MM.1S (cell line): ENCODE measurements at regions not wholly inside any gene's neighbourhood (a gene's known extent, or its start where the extent isn't known, plus 50 kb on each side); places are given as distances from the start of the nearest gene placed in this dataset.

ENCODE experiments used
- DNase-seq: peaks from one replicate; pipeline ENCODE4 v3.0.0-alpha.2; 2015
- H2AFZ ChIP-seq: fragments of 300-600 bp; sonication (generic); 2 replicates; pipeline ENCODE4 v1.6.0; 2016; ENCODE audit warnings: antibody characterized with exemption, low read length
- H3F3A ChIP-seq: fragments of 300-600 bp; sonication (generic); 2 replicates; pipeline ENCODE4 v1.6.1; 2016; ENCODE audit warnings: mild to moderate bottlenecking, antibody characterized with exemption, low read length, moderate library complexity, mixed read lengths; ENCODE audit not compliant: insufficient read depth
- H3K27ac ChIP-seq: fragments of 300-600 bp; sonication (generic); 2 replicates; pipeline ENCODE4 v1.5.1; 2016; ENCODE audit warnings: mild to moderate bottlenecking, low read length
- H3K27me3 ChIP-seq: fragments of 300-600 bp; sonication (generic); replicated peaks from 2 replicates; pipeline ENCODE4 v1.6.0; 2016; ENCODE audit warnings: low read length; ENCODE audit not compliant: insufficient read depth
- H3K36me3 ChIP-seq: fragments of 300-600 bp; sonication (generic); replicated peaks from 2 replicates; pipeline ENCODE4 v1.6.1; 2016; ENCODE audit warnings: mild to moderate bottlenecking, low read length, mixed read lengths; ENCODE audit not compliant: insufficient read depth
- H3K4me1 ChIP-seq: fragments of 300-600 bp; sonication (generic); 2 replicates; pipeline ENCODE4 v1.6.1; 2016; ENCODE audit warnings: low read length, mixed read lengths
- H3K4me2 ChIP-seq: fragments of 300-600 bp; sonication (generic); 2 replicates; pipeline ENCODE4 v1.6.0; 2016; ENCODE audit warnings: low read depth, low read length
- H3K4me3 ChIP-seq: fragments of 300-600 bp; sonication (generic); 2 replicates; pipeline ENCODE4 v1.5.1; 2016; ENCODE audit warnings: low read length, mixed read lengths
- H3K79me2 ChIP-seq: fragments of 300-600 bp; sonication (generic); 2 replicates; pipeline ENCODE4 v1.6.1; 2016; ENCODE audit warnings: mixed run types, low read length, mixed read lengths
- H3K9ac ChIP-seq: fragments of 300-600 bp; sonication (generic); 2 replicates; pipeline ENCODE4 v1.6.1; 2016; ENCODE audit warnings: low read length, mixed read lengths
- H3K9me2 ChIP-seq: fragments of 300-600 bp; sonication (generic); replicated peaks from 2 replicates; pipeline ENCODE4 v1.6.1; 2016; ENCODE audit warnings: mild to moderate bottlenecking, low read length, mixed read lengths; ENCODE audit not compliant: insufficient read depth
- H3K9me3 ChIP-seq: fragments of 300-600 bp; sonication (generic); replicated peaks from 2 replicates; pipeline ENCODE4 v1.6.1; 2016; ENCODE audit warnings: mild to moderate bottlenecking, low read length, mixed read lengths; ENCODE audit not compliant: insufficient read depth
- H4K20me1 ChIP-seq: fragments of 300-600 bp; sonication (generic); 2 replicates; pipeline ENCODE4 v1.6.1; 2016; ENCODE audit warnings: mild to moderate bottlenecking, low read length, moderate library complexity, mixed read lengths; ENCODE audit not compliant: insufficient read depth
- EZH2 ChIP-seq: fragments of 300-600 bp; sonication (generic); optimal IDR thresholded peaks from 2 replicates; pipeline ENCODE3; 2017; ENCODE audit warnings: low read depth, mild to moderate bottlenecking, antibody characterized with exemption, low read length, mixed read lengths
- EZH2phosphoT487 ChIP-seq: fragments of 300-600 bp; sonication (generic); IDR thresholded peaks from 2 replicates; pipeline ENCODE4 v1.6.1; 2018; ENCODE audit warnings: antibody characterized with exemption, low read length
- TF ChIP-seq, protein P1 (sequence below): fragments of 300-600 bp; sonication (generic); IDR thresholded peaks from 2 replicates; pipeline ENCODE4 v1.5.1; 2016; ENCODE audit warnings: antibody characterized with exemption, low read length, mixed read lengths

DNA sequence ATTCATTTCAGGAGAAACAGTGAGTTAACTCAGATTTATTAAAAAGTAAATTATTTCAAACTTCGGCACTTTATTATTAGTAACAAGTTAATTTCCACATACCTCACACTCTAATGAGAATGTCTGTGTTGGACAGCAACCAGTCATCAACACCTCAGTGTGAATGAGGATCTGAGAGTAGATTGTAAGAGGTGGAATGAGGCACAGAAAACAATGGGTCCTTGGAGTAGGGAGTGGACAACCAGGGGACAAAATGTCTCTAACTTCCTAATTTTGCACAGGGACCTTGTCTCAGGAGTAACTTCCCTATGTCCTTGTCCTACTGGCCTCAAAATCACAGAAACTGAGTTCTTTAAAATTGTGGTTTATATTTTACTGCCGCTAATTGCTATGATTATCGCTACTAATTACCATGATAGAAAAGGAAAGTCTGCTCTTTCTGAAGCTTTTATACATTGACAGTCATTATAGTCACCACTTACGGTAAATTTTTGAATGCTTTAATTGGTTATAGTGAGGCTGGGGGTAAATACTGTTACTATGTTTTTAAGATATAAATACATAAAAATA is 82.2 kb upstream of the LRPPRC start:
- Histone ChIP-seq H3K27ac (no peak overlapping the region), H3K27me3 (no peaks in the 10 kb centered on the region), H3K4me1 (no peaks in the 10 kb centered on the region), H2AFZ (no peak overlapping the region), H3K4me3 (no peak overlapping the region), H3K36me3 (no peaks in the 10 kb centered on the region), H3K9me3 (no peaks in the 10 kb centered on the region), H3F3A (no peaks in the 10 kb centered on the region), H3K9ac (no peak overlapping the region), H3K9me2 (no peaks in the 10 kb centered on the region), H4K20me1 (no peaks in the 10 kb centered on the region), H3K79me2 (no peaks in the 10 kb centered on the region), H3K4me2 (no peak overlapping the region)
- no peak for DNase-seq
- no peak for TF ChIP-seq EZH2
- no peak for TF ChIP-seq EZH2phosphoT487
- TF ChIP-seq, protein P1, sequence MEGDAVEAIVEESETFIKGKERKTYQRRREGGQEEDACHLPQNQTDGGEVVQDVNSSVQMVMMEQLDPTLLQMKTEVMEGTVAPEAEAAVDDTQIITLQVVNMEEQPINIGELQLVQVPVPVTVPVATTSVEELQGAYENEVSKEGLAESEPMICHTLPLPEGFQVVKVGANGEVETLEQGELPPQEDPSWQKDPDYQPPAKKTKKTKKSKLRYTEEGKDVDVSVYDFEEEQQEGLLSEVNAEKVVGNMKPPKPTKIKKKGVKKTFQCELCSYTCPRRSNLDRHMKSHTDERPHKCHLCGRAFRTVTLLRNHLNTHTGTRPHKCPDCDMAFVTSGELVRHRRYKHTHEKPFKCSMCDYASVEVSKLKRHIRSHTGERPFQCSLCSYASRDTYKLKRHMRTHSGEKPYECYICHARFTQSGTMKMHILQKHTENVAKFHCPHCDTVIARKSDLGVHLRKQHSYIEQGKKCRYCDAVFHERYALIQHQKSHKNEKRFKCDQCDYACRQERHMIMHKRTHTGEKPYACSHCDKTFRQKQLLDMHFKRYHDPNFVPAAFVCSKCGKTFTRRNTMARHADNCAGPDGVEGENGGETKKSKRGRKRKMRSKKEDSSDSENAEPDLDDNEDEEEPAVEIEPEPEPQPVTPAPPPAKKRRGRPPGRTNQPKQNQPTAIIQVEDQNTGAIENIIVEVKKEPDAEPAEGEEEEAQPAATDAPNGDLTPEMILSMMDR, result no peak

- no peak overlapping the region for H3K9ac ChIP-seq
Observed at GRCh38 chr2:44079686-44080085, 83.9 kb upstream of the LRPPRC start.

DNA sequence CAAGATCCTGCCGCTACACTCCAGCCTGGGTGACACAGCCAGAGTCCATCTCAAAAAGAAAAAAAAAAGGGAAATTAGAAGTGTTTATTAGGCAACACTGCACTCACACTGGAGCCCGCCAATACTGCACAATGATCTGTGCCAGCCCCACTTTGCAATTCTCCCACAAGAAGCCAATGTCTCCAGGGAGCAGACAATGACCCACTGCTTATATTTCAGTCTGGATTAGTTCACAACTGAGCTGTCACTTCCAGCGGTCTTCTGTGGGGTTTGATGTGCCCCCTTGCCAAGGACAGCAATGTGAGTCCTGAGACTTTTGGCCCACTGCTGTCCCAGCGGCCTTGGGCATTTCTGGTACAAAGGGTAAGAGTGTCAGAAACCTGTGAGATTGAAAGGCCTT is 85.6 kb upstream of the PPM1B start:
- Histone ChIP-seq H3K9me3 (no peaks in the 10 kb centered on the region), H2AFZ (no peak overlapping the region), H3K27me3 (no peaks in the 10 kb centered on the region), H3K27ac (no peak overlapping the region), H3K4me2 (no peak overlapping the region), H3K36me3 (no peaks in the 10 kb centered on the region), H4K20me1 (no peaks in the 10 kb centered on the region), H3F3A (no peaks in the 10 kb centered on the region), H3K4me3 (no peak overlapping the region), H3K79me2 (no peaks in the 10 kb centered on the region), H3K4me1 (peaks cover 7% of the 10 kb centered on the region), H3K9me2 (no peaks in the 10 kb centered on the region), H3K9ac (no peak overlapping the region)
- no peak for DNase-seq
- TF ChIP-seq, protein P1, result no peak
- TF ChIP-seq EZH2, result no peak
- TF ChIP-seq EZH2phosphoT487, result no peak

More at GRCh38 chr2:44079686-44080085, 83.9 kb upstream of the LRPPRC start:
- no peaks in the 10 kb centered on the region for H3K9me3 ChIP-seq
- TF ChIP-seq, protein P1, result no peak
- TF ChIP-seq EZH2 (no peak), EZH2phosphoT487 (no peak)
- H4K20me1 ChIP-seq, result no peaks in the 10 kb centered on the region
- no peak overlapping the region for H3K4me2 ChIP-seq
- H3K27me3 ChIP-seq, result no peaks in the 10 kb centered on the region
- no peaks in the 10 kb centered on the region for H3K4me1 ChIP-seq
- no peak for DNase-seq
- no peaks in the 10 kb centered on the region for H3K36me3 ChIP-seq
- H3K4me3 ChIP-seq, result no peak overlapping the region
- no peaks in the 10 kb centered on the region for H3K9me2 ChIP-seq
- no peak overlapping the region for H3K27ac ChIP-seq
- H3F3A ChIP-seq, result no peaks in the 10 kb centered on the region
- H2AFZ ChIP-seq, result no peak overlapping the region
- no peaks in the 10 kb centered on the region for H3K79me2 ChIP-seq
